MM.1S (cell line): ENCODE measurements at regions not wholly inside any gene's neighbourhood (a gene's known extent, or its start where the extent isn't known, plus 50 kb on each side); places are given as distances from the start of the nearest gene placed in this dataset.

Source experiments
- EZH2 ChIP-seq: fragments of 300-600 bp; sonication (generic); optimal IDR thresholded peaks from 2 replicates; pipeline ENCODE3; 2017; ENCODE audit warnings: low read depth, mild to moderate bottlenecking, antibody characterized with exemption, low read length, mixed read lengths
- EZH2phosphoT487 ChIP-seq: fragments of 300-600 bp; sonication (generic); IDR thresholded peaks from 2 replicates; pipeline ENCODE4 v1.6.1; 2018; ENCODE audit warnings: antibody characterized with exemption, low read length
- TF ChIP-seq, protein P1 (sequence below): fragments of 300-600 bp; sonication (generic); IDR thresholded peaks from 2 replicates; pipeline ENCODE4 v1.5.1; 2016; ENCODE audit warnings: antibody characterized with exemption, low read length, mixed read lengths

DNA sequence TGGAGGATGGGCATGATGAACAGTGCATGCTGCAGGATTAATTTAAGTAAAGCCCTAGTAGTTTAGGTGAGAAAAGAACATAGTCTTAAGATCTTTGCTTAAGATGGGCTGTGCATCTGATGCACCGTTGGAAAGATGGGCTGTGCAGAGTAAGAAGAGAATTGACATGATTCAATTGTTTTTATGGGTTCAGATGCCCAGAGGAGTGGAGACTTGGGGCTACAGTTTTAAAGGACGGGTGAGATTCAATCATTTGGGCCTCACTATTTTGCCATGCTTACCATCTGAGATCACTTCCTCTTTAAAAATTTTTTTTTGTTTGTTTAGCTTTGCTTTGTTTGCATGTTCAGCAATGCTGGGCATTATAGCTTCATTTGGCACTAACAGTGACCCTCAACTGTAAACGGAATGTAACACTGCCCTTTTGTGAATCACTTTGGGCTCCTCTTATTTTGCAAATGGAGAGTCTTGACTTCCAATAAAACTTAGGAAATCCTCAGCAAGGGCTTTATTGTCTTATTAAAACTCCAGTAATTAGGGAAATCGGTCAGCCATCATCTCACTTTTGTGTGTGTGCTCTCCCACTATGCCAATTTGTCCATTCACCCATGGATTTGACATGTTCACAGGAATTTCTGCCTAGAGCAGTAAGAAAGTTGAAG, 216.1 kb upstream of the TLL1 start:
- TF ChIP-seq, protein P1, sequence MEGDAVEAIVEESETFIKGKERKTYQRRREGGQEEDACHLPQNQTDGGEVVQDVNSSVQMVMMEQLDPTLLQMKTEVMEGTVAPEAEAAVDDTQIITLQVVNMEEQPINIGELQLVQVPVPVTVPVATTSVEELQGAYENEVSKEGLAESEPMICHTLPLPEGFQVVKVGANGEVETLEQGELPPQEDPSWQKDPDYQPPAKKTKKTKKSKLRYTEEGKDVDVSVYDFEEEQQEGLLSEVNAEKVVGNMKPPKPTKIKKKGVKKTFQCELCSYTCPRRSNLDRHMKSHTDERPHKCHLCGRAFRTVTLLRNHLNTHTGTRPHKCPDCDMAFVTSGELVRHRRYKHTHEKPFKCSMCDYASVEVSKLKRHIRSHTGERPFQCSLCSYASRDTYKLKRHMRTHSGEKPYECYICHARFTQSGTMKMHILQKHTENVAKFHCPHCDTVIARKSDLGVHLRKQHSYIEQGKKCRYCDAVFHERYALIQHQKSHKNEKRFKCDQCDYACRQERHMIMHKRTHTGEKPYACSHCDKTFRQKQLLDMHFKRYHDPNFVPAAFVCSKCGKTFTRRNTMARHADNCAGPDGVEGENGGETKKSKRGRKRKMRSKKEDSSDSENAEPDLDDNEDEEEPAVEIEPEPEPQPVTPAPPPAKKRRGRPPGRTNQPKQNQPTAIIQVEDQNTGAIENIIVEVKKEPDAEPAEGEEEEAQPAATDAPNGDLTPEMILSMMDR: no peak
- TF ChIP-seq EZH2 (no peak), EZH2phosphoT487 (no peak)
